ENCODE measurements at regions not wholly inside any gene's neighbourhood (a gene's known extent, or its start where the extent isn't known, plus 50 kb on each side); places are given as distances from the start of the nearest gene placed in this dataset.

GRCh38 chrX:7330971-7331746 is 183.2 kb upstream of the PUDP start:
- CTCF ChIA-PET: no interaction called here
- no peak for DNase-seq
- no peaks in the 10 kb centered on the region for H3K36me3 Mint-ChIP-seq (ENCODE audit: insufficient read depth, unreplicated experiment)
- intact Hi-C loops (cut with micrococcal nuclease; ENCODE audit: unreplicated experiment): no loop called here
- H3K9me3 Mint-ChIP-seq (ENCODE audit: low read depth, unreplicated experiment): no peaks in the 10 kb centered on the region
- no peak overlapping the region for H3K4me3 Mint-ChIP-seq (ENCODE audit: low read depth, unreplicated experiment)
- no peaks in the 10 kb centered on the region for H3K27me3 Mint-ChIP-seq (ENCODE audit: unreplicated experiment)
- H3K27ac Mint-ChIP-seq (ENCODE audit: unreplicated experiment): no peak overlapping the region
- no TSS peak for BruUV-seq (replicated peaks)
- no peaks in the 10 kb centered on the region for H3K4me1 Mint-ChIP-seq (ENCODE audit: low read depth, unreplicated experiment)
- no peak for TF ChIP-seq CTCF (IDR thresholded peaks at IDR 0.05; ENCODE audit: unreplicated experiment)

- Mint-ChIP-seq H3K4me3 (ENCODE audit: low read depth, unreplicated experiment) (no peak overlapping the region), H3K9me3 (ENCODE audit: low read depth, unreplicated experiment) (no peaks in the 10 kb centered on the region), H3K27me3 (ENCODE audit: unreplicated experiment) (no peaks in the 10 kb centered on the region), H3K27ac (ENCODE audit: unreplicated experiment) (no peak overlapping the region), H3K36me3 (ENCODE audit: insufficient read depth, unreplicated experiment) (no peaks in the 10 kb centered on the region), H3K4me1 (ENCODE audit: low read depth, unreplicated experiment) (no peaks in the 10 kb centered on the region)
- BruUV-seq (replicated peaks): no TSS peak
- TF ChIP-seq CTCF (IDR thresholded peaks at IDR 0.05; ENCODE audit: unreplicated experiment): no peak
- DNase-seq: no peak
- intact Hi-C loops (cut with micrococcal nuclease; ENCODE audit: unreplicated experiment): no loop called here
- CTCF ChIA-PET: no interaction called here
These were observed 182.6 kb upstream of the PUDP start for GRCh38 chrX:7330556-7330955.

- Mint-ChIP-seq H3K9me3 (ENCODE audit: low read depth, unreplicated experiment) (no peaks in the 10 kb centered on the region), H3K4me1 (ENCODE audit: low read depth, unreplicated experiment) (no peaks in the 10 kb centered on the region), H3K4me3 (ENCODE audit: low read depth, unreplicated experiment) (no peak overlapping the region), H3K36me3 (ENCODE audit: insufficient read depth, unreplicated experiment) (no peaks in the 10 kb centered on the region), H3K27me3 (ENCODE audit: unreplicated experiment) (no peaks in the 10 kb centered on the region), H3K27ac (ENCODE audit: unreplicated experiment) (no peak overlapping the region)
- no TSS peak for BruUV-seq (replicated peaks)
- TF ChIP-seq CTCF (IDR thresholded peaks at IDR 0.05; ENCODE audit: unreplicated experiment): no peak
- CTCF ChIA-PET: no interaction called here
- no peak for DNase-seq
- intact Hi-C loops (cut with micrococcal nuclease; ENCODE audit: unreplicated experiment): no loop called here
These were observed 170.7 kb upstream of the PUDP start for GRCh38 chrX:7318661-7319060.

GRCh38 chrX:7318241-7318640 is 170.3 kb upstream of the PUDP start:
- BruUV-seq (replicated peaks): no TSS peak
- Mint-ChIP-seq H3K27me3 (ENCODE audit: unreplicated experiment) (no peaks in the 10 kb centered on the region), H3K36me3 (ENCODE audit: insufficient read depth, unreplicated experiment) (no peaks in the 10 kb centered on the region), H3K4me1 (ENCODE audit: low read depth, unreplicated experiment) (no peaks in the 10 kb centered on the region), H3K27ac (ENCODE audit: unreplicated experiment) (no peak overlapping the region), H3K4me3 (ENCODE audit: low read depth, unreplicated experiment) (no peak overlapping the region), H3K9me3 (ENCODE audit: low read depth, unreplicated experiment) (no peaks in the 10 kb centered on the region)
- CTCF ChIA-PET: no interaction called here
- TF ChIP-seq CTCF (IDR thresholded peaks at IDR 0.05; ENCODE audit: unreplicated experiment): no peak
- no peak for DNase-seq
- intact Hi-C loops (cut with micrococcal nuclease; ENCODE audit: unreplicated experiment): no loop called here
